ENCODE measurements at regions not wholly inside any gene's neighbourhood (a gene's known extent, or its start where the extent isn't known, plus 50 kb on each side); places are given as distances from the start of the nearest gene placed in this dataset.
"Not testable (repeated sequence)": the region's sequence is repeated elsewhere in the genome, so short reads cannot be mapped to it uniquely, and the experiment has no call there.

DNA sequence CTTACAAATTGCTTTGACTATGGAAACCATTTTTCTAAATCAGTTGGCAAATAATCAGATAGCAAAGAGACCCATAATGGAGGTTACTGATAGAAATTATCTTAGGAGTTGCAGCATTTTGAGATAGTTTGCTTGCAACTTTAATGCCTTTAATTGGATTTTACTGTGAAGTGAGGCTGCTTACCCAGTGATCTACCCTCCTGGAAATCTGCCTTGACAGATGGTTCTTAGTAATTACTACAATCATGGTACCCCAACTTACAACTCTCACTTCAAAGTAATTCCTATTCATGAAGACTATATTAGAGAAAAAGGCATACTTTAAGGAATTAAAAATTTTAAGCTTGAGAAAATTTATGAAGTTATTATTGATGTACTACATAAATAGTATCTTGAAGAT, 1288.6 kb upstream of the CDH2 start:
- DNase-seq: no peak

DNA sequence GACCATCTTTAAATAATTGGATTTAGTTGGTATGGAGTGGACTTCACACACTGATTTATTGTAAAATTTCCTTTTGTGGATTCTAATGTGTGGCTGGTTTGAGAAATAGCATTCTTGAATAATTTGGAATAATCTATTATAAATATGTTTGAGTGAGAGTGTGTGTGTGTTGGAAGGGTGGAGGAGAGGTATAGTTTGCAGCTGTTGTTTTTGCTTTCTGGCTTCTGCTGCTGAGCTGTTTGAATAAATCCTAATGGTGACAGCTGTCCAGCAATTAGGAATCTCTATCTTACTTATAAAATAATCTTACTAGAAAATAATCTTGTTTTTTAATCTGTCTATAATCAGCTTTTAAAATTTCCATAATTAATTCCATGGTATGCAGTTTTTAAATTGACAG, 1283.0 kb upstream of the CDH2 start:
- no peak for DNase-seq

DNA sequence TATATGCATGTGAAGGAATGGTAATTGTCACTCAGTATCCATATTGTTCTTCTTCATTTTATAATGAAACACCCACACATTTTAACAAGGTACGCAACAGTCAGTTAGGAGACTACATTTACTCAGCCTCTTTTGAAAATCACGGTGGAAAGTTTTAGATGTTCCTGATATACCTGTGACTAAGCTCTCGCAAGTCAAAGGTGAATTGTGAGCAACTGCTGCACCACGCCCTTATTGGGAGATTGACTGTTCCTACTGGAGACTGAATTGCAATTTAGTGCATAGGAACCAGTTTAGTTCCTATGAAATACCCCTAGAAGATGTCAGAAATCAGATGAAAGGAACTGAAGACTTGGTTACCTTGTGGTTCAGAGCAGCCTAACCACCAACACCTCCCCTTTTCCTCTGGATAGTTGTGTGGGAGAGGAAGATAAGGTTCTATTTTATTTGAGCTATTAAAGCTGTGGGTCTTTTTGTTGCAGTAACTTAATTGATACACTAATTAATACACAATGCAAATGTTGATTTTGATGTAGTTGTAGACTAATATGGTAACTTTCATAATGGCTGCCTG, 1280.5 kb upstream of the CDH2 start:
- no peak for DNase-seq

DNA sequence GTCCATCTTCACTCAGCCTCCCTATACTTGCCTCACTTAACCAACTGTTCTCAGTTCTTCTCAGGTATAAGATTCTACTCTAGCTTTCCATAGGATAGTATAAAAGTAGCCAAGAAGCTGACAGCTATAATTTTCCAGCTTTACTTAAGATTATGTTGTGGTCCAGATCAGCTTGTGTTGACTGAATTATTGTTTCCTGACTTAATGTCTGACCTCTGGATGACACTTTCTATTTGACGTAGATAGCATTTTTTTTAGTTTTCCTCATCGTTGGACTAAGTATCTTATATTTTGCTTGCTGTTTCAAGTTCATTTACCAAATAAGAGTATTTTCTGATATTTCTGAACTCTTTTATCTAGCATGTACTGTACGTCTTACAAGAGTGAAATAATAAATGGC, 1272.5 kb upstream of the CDH2 start:
- DNase-seq: no peak

DNA sequence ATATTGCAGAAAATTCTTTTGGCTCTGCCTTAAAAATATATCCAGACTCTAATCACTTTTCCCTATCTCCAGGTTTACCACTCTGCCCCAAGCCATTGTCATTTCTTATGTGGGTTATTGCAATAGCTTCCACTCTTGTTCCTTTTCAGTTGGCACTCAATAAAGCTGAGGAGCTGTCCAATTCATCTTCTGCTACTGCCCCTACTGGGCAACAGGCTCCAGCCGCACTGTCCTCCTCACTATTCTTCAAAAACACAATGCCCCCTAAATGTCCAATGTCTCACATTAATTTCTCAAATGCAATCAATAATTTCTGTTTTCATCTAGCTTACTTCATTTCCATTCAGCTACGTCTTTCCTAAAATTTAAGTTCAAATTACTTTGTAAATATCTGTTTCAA, 1262.5 kb upstream of the CDH2 start:
- no peak for DNase-seq

DNA sequence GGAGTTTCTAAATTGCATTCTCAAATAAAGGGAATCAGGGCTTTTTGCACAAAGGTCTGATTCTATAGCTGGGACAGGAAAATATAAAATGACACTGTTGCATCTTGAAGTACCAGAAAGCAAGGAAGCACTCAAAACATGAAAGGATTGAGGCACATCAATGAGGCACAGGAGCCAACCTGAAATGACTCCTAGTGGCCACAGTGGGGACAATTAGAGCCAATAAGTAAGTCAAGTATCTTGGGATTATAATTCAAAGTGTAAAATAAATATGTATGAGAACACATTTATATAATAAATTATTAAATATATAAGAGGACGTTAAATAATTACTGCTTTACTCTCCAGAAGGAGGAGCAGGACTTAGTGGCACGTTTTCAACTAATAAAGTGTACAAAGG, 1259.5 kb upstream of the CDH2 start:
- no peak for DNase-seq

DNA sequence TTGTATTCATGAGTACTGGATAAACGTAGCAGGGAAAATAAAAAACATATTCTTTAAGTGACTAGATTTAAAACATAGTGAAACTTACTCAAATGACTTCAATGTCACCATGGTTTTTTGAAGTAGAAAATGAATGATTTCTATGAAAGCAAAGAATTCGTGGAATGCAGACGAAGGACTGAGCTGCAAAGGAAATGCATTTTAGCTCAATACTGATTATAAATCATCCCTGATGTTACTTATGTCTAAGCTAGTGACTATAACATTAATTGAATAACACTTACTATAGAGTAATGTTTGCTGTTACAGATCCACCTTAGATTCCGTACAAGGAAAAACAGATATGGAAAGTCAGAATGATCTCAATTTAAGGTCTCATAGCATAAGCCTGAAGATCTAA, 1257.7 kb upstream of the CDH2 start:
- DNase-seq: no peak

DNA sequence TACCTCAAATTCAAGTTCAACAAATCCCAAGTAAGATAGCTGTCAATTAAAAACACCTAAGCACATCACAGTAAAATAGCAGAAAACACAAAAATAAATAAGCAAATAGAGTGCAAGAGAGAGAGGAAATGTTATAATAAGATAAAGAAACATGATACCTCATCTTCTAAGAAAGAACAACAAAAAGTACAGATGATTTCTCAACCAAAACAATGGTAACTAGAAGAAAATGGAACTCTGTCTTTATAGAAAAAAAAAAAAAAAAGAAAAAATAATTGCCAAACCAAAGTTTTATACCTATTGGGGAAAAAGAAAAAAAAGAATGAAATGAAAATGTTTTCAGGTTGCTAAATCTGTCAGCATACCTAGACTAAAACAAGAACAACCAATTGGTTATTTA, 1253.5 kb upstream of the CDH2 start:
- no peak for DNase-seq

DNA sequence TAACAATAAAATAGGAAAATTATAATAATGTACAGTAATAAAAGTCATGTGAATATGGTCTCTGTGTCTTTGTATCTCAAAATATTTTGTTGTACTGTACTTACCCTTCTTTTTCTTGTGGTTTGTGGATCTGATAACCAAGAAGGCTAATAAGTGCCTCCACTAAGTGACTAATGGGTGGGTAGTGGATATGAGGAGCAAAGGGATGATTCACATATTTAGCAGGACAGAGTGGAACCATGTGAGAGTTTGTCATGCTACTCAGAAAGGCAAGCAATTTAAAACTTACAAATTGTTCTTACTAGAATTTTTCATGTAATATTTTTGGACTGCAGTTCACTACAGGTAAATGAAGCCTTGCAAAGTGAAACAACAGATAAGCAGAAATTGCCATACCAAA, 1241.2 kb upstream of the CDH2 start:
- DNase-seq: no peak

DNA sequence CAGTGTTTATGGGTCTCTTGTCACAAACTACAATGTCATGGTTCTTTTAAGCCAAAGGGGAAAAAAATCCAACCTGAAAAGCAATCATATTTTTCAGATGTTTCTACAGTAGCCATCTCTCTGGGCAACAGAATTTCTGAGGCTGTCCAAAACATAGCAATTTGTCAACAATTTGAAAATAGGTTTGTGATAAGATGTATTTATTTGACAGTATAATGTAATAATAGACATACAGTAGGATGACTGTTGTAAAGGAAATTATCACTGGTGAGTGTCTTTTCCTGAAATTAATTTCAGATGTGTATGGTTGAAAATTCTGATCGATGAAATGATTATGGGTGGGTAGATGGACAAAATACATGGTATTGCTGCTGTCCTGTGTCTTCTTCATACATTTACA, 1230.1 kb upstream of the CDH2 start:
- no peak for DNase-seq

DNA sequence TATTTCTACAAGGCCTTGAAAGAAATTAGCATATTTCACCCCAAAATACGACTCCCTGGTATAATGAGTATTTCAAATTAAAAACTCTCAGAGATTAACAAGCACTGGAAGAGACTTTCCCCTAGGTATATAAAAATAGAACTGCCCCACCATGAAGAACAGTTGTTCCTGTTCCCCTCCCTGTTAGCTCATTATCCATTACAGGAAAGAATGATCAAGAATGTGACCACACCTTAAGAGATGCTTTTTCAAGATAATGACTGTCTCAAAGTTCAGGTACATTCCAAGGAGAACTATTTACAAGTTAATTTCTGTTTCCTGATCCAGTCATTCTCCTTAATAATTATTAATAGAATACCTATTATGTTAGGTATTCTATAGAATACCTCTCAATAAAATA, 1220.6 kb upstream of the CDH2 start:
- no peak for DNase-seq

DNA sequence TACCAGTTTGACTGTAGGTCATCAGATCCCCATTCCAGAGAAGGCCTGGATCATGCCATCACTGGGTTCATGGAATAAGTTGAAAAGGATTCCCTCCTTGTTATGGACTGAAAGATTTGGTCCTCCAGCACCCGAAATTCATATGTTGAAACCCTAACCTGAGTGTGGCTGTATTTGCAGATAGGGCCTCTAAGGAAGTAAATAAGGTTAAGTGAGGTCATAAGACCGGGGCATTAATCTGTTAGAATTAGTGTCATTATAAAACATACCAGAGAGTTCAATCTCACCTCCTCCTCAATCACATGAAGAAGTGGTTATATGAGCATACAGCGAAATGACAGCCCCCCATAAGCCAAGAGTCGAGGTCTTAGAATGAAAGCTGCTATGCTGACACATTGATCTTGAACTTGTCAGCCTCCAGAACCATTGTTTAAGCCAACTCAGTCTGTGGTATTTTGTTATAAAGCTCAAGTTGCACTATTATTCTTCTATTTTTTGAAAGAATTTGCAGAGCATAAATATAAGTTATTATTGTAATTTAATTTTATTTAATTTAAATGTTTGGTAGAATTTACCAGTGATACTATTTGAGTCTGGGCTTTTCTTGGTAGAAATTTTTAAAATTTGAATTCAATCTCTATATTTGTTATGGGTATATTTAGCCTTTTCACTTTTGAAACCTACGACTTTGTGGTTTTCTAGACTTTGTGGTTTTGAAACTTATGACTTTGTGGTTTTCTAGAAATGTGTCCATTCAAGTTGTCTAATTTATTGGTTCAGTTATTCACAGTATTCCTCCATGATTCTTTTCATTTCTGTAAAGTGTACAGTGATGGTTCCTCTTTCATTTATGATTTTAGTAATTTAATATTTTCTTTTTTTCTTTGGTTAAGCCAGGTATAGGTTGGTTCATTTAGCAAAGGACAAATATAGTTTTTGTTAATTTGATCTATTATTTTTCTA, 1206.7 kb upstream of the CDH2 start:
- no peak for DNase-seq

DNA sequence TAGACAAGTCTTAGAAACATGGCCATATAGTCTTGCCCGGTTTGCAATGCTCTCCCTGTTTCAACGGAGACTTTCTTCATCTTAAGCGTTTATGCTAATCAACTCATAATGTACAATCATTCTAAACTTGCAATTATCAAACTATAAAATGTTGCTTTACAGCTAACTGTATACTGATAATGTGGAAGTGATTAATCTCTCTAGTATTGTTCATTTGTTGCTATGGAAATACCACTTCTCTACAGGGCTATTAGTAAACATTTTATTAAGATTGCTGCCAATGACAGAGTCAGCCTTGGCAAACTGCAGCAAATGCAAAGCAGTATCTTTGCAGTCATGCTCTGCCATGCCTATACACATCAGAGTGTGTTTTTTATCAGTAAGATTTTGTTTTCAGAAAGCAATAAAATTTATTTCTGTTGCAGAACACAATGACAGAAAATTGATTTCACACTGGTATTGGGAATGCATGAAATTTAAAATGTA, 1201.8 kb upstream of the CDH2 start:
- no peak for DNase-seq

DNA sequence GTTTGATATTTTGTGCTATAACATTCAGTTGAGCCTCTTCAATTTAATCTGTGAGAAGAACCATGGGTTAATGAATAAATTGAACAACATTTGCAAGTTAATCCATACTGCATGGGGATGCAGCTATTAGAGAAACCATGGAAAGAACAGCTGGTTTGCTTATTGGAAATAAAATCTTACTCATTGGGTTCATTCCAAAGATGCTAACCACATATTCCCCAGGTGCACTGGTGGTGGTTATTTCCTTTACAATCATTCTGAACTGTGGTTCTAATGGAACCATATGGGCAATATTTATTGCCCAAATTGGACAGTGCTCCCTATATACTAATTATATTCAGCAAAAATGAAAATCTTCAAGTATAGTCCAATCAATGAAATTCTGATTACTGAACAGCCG, 1200.4 kb upstream of the CDH2 start:
- no peak for DNase-seq

DNA sequence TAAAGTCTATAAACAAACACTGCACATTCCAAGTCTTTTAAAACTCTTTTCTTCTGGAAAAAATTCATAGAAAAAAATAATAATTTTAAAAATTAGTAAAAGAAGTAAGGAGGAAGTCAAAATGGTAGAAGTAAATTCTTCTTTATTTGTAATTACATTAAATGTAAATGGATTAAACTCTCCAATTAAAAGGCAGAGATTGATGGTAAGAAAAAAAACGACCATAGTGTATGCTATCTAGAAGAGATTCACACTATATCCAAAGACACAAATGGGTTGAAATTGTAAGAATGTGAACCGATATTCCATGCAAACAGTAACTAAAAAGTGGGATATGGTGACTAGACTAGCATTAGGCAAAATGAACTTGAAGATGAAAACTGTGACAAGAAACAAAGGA, 1196.1 kb upstream of the CDH2 start:
- no peak for DNase-seq

DNA sequence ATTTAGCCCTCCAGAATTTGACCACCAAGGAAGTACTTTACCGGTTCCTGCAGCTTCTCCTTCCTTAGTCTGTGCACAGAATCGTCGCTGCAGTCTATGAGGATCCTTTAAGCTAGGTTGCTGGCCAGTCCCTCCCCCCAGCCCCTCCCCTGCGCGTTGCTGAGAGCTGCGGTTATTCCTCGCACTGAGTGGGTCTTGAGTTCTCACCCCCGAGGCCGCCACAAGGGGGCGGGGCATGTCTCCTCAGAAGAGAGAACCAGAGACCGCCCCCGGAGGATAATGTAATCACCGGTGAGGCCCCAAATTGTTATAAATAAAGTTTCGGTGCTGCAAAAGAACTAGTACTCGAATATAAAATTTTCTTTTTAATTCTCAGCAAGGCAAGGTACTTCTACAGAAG, 1184.9 kb upstream of the CDH2 start:
- DNase-seq: no peak

DNA sequence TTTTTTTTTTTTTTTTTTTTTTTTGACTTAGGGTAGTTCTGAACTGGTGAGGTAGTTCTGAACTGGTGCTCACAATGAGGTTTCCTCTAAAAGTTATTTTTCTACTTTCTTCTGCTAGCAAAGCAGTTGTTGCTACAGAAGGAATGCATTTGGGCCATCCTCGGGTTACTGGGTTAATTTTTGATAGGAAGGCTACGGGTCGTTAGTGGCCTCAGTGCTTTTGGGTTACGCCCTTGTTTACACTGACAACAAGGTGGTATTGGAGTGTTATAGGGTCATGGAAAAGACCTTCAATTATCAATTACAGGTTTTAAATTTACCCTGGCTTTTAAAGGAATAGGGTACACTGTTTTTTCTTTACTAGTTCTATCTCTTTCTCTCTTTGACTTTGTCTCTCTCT, 1183.7 kb upstream of the CDH2 start:
- DNase-seq: not testable (repeated sequence)

DNA sequence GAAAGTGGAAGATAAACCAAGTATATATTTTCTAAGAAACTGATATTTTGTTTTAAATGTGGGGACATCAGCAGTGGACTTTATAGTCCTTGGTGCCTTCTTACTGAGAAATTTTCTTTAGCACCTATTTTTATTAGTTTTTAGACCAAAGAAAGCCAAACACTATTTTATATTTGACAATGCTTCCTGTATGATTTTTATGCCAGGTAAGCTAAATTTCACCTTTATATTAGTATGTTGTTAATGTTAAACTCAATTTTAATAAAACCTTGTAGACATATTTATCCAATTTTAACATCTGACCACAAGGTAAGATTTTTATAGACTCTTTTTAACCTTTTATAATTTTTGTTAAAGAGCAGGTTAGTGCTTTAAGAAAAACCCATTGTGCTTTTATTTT, 1182.3 kb upstream of the CDH2 start:
- not testable (repeated sequence) for DNase-seq

DNA sequence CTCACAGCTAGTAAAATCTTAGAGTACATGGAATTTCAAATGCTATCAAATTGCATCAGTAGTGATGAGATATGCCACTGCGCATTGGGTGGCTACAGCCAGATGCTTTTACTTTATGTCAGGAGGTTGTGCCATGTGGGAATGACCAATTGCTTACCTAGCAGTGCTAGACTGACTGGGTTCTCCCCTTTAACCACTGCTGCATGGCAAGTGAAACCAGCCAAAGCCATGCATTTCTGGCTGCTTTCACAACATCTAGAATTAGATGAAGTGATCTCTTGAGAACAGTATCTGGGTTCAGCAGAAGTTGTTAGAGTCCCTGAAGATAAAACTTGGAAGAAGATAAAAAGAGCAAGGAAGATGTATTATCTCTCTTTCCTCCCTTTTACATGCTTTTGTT, 1174.2 kb upstream of the CDH2 start:
- DNase-seq: no peak

DNA sequence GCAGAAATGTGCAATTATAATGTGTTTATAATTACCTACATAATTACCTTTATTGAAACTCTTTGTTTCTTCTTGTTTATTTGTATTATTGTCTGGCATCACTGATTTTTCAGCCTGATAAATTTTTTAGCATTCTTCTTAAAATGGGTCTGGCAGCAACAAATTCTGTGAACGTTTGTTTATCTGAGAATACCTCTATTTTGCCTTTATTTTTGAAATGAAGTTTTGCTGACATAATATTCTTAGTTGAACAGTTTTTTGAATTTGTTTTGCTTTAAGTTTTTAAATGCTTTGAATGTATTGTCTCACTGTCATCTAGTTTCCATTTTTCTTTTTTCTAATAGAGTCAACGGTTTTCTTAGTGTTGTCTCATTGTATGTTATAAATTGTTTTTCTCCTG, 1152.0 kb upstream of the CDH2 start:
- DNase-seq: no peak

DNA sequence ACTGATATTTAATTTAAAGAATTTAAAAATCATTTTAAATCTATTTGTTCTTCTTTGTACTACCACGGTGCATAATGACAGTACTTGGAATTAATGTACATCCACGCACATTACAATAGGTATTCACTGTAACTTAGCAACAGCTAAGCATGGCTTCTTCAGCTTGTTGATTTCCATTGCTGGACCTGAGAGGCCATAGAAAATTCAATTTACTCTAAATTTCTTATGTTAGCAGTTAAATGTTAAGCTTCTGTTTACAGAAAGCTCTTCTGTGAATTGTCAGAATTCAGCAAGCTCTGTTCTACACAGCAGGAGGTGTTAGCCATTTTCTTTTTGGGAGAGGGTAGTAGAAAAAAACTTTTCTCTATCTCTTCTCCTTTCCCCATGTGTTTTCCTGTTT, 1149.3 kb upstream of the CDH2 start:
- DNase-seq: no peak

DNA sequence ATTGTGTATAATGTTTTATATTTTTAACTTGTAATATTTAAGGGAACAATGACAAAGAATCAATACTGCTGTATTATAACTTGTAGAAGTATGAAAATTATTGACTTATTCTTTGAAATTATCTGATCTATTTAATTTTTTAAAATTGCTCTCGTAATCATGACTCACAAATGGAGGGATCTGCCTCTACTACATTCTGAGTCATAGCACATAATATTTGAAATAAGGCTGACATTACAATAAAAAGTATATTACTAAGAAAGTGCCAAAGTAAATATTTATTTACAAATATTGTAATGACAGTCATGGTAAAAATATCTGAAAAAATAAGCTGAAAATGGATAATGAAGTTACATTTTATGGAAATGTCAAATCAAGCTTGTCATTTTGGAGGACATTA, 1144.6 kb upstream of the CDH2 start:
- DNase-seq: no peak

DNA sequence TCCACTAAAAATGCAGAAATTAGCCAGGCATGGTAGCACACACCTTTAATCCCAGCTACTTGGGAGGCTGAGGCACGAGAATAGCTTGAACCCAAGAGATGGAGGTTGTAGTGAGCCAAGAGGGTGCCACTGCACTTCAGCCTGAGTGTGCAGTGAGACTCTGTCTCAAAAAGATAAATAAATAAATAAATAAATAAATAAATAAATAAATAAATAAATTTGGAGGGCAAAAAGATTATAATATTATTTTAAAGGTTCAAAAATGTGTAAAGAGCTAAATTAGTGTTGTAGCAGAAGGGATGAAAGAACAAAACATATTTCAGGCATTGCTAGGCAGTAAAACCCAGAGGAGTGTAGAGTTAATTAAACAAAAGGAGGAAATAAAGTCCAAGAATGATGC, 1136.4 kb upstream of the CDH2 start:
- no peak for DNase-seq

DNA sequence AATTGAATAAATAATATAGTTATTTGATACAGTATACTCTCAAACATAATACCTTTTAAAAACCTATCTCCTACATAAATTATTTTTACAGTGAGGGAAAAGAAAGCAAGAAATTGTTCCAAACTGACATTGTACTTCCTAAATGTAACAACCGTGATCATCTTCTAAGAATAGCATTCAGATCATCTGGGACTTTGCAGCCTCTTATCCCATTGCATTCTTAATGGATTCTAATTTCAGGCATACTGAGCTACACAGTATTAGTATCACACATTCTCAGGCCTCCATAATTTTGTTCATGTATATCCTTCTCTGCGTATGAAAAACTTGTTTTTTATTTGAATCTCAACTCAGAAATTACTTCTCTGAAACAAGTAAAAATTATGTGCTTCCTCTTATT, 1134.7 kb upstream of the CDH2 start:
- no peak for DNase-seq

DNA sequence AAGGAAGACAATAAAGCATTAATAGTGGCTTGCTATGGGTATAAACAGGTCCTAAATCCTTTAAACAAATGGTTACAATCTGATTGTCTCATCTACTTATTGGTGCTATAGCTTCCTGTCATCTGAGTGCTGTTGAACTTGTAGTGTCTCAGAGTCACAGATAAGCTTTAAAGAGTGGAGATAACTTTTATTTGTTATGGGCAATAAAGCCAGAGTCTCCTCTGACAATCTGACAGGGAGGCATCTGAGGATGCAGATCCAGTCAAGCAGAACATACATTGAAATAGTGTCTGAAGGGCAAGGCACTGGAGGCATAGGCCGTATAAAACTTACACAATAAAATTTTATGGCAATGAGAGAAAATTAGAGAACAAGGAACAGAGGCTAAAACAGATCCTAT, 1132.4 kb upstream of the CDH2 start:
- DNase-seq: no peak
